22Rv1 (cell line): ENCODE measurements at regions not wholly inside any gene's neighbourhood (a gene's known extent, or its start where the extent isn't known, plus 50 kb on each side); places are given as distances from the start of the nearest gene placed in this dataset.

Source experiments
- CTCF ChIP-seq: fragments of 450-650 bp; IDR thresholded peaks from 2 replicates; pipeline ENCODE4 v1.5.1; 2017; ENCODE audit warnings: mild to moderate bottlenecking
- ZFX ChIP-seq: fragments of 450-650 bp; IDR thresholded peaks from 2 replicates; pipeline ENCODE4 v1.6.1; 2017; ENCODE audit warnings: antibody characterized with exemption, borderline replicate concordance

- TF ChIP-seq CTCF, result no peak
- no peak for TF ChIP-seq ZFX
Measured at GRCh38 chr9:90365666-90366065, 277.0 kb downstream of the DIRAS2 start.
